GM06990 (cell line): ENCODE measurements at regions not wholly inside any gene's neighbourhood (a gene's known extent, or its start where the extent isn't known, plus 50 kb on each side); places are given as distances from the start of the nearest gene placed in this dataset.

Source experiments
- DNase-seq: peaks from one replicate; pipeline ENCODE4 v3.0.0-alpha.2; 2011; ENCODE audit not compliant: insufficient read length; ENCODE audit errors: extremely low read depth
- H3K27me3 ChIP-seq: replicated peaks from 2 replicates; pipeline ENCODE4 v1.6.0; 2011; ENCODE audit warnings: low read length; ENCODE audit not compliant: control insufficient read depth, insufficient read depth
- H3K36me3 ChIP-seq: 2 replicates; pipeline ENCODE4 v1.5.1; 2011; ENCODE audit warnings: low read length; ENCODE audit not compliant: control insufficient read depth, insufficient read depth
- H3K4me3 ChIP-seq: replicated peaks from 2 replicates; pipeline ENCODE4 v1.5.1; 2011; ENCODE audit warnings: low read depth, mild to moderate bottlenecking, control low read depth, low read length
- TF ChIP-seq, protein P1 (sequence below): IDR thresholded peaks from 2 replicates; pipeline ENCODE4 v1.5.1; 2011; ENCODE audit warnings: low read length, control low read depth, mild to moderate bottlenecking, inconsistent platforms; ENCODE audit not compliant: insufficient read depth, poor library complexity, severe bottlenecking

DNA sequence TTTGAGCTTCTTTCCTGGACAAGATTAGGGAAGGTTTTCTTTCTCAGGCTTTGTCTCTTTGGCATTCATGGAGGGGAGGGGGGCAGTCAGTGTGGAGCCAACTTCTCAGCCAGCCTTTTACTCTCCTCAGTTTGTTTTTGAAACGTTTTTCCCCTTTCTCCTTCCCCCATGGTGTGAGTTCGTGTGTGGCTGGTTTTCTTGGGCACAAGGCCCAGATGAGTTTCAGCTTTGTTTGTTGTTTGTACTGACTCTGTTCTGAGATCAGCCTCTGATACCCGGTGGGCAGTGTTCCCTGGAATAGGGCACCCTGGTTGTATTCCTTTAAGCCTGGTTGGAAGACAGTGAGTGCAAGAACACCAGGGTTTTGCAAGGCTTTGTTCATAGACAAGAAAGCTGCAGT lies 168.2 kb upstream of the RARB start:
- Histone ChIP-seq H3K27me3 (no peaks in the 10 kb centered on the region; the same call in 1 of the 2 replicates), H3K4me3 (no peak overlapping the region), H3K36me3 (no peaks in the 10 kb centered on the region)
- TF ChIP-seq, protein P1, sequence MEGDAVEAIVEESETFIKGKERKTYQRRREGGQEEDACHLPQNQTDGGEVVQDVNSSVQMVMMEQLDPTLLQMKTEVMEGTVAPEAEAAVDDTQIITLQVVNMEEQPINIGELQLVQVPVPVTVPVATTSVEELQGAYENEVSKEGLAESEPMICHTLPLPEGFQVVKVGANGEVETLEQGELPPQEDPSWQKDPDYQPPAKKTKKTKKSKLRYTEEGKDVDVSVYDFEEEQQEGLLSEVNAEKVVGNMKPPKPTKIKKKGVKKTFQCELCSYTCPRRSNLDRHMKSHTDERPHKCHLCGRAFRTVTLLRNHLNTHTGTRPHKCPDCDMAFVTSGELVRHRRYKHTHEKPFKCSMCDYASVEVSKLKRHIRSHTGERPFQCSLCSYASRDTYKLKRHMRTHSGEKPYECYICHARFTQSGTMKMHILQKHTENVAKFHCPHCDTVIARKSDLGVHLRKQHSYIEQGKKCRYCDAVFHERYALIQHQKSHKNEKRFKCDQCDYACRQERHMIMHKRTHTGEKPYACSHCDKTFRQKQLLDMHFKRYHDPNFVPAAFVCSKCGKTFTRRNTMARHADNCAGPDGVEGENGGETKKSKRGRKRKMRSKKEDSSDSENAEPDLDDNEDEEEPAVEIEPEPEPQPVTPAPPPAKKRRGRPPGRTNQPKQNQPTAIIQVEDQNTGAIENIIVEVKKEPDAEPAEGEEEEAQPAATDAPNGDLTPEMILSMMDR: no peak
- DNase-seq: no peak

GRCh38 chr3:25262322-25262721 lies 165.7 kb upstream of the RARB start:
- H3K36me3 ChIP-seq: no peaks in the 10 kb centered on the region
- H3K4me3 ChIP-seq: no peak overlapping the region
- H3K27me3 ChIP-seq: no peaks in the 10 kb centered on the region; the same call in 1 of the 2 replicates
- TF ChIP-seq, protein P1: no peak
- DNase-seq: no peak

DNA sequence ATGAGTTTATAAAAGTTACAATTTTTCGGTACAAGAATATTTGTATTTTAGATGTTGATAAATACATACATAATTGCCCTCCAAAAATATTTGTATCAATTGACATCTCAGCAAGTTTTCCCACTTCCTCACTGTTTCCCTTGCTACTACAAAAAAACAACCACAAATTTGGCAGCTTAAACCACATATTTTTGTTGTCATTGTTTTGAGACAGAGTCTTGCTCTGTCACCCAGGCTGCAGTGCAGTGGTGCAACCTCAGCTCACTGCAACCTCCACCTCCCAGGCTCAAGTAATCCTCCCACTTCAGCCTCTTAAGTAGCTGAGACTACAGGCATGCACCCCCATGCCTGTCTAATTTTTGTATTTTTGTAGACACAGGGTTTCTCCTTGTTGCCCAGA lies 162.8 kb upstream of the RARB start:
- DNase-seq: no peak
- Histone ChIP-seq H3K27me3 (no peaks in the 10 kb centered on the region; the same call in 1 of the 2 replicates), H3K36me3 (no peaks in the 10 kb centered on the region), H3K4me3 (no peak overlapping the region)
- TF ChIP-seq, protein P1: no peak

DNA sequence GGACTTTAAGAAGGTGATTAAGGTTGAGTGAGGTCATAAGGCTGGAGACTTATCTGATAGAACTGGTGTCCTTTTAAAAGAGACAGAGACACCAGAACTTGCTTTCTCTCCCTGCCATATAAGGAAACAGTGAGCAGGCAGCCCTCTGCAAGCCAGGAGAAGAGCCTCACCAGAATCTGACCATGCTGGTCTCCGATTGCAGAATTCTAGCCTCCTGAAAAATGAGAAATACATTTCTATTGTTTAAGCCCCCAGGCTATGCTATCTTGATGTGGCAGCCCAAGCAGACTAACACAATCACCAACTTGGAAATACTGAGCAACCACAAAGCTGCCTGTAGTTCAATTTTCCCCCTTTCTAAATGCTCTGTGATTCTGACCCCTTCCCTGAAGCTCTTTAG lies 161.4 kb upstream of the RARB start:
- TF ChIP-seq, protein P1: no peak
- no peak for DNase-seq

GRCh38 chr3:25272090-25272489 lies 156.0 kb upstream of the RARB start:
- no peaks in the 10 kb centered on the region for H3K36me3 ChIP-seq
- TF ChIP-seq, protein P1: no peak
- no peak overlapping the region for H3K4me3 ChIP-seq
- DNase-seq: no peak
- H3K27me3 ChIP-seq: no peaks in the 10 kb centered on the region

More for the DNA sequence above, 161.4 kb upstream of the RARB start:
- H3K4me3 ChIP-seq: no peak overlapping the region
- no peaks in the 10 kb centered on the region for H3K36me3 ChIP-seq
- H3K27me3 ChIP-seq: no peaks in the 10 kb centered on the region; the same call in 1 of the 2 replicates

GRCh38 chr3:25273582-25274171 lies 154.4 kb upstream of the RARB start:
- Histone ChIP-seq H3K36me3 (no peaks in the 10 kb centered on the region), H3K4me3 (no peak overlapping the region), H3K27me3 (no peaks in the 10 kb centered on the region)
- TF ChIP-seq, protein P1: no peak
- DNase-seq: no peak
